IMR-90 (cell line): ENCODE measurements at regions not wholly inside any gene's neighbourhood (a gene's known extent, or its start where the extent isn't known, plus 50 kb on each side); places are given as distances from the start of the nearest gene placed in this dataset.
A peak's percentile ranks its signal among the peaks of the same experiment; 100 is the strongest.

Experiments
- POLR2A ChIP-seq: IDR thresholded peaks from 2 replicates; pipeline ENCODE4 v1.6.1; 2012; ENCODE audit warnings: mild to moderate bottlenecking, low read depth, low read length
- TF ChIP-seq, protein P1 (sequence below): fragments of 150-350 bp; IDR thresholded peaks from 2 replicates; pipeline ENCODE4 v1.6.1; 2016; ENCODE audit warnings: low read depth, mild to moderate bottlenecking, low read length, moderate library complexity, borderline replicate concordance
- TF ChIP-seq, protein P2 (sequence below): conservative IDR thresholded peaks from 2 replicates; pipeline ENCODE4 v1.5.1; 2012; ENCODE audit warnings: mild to moderate bottlenecking, low read depth, low read length, improper control_type of control experiment

DNA sequence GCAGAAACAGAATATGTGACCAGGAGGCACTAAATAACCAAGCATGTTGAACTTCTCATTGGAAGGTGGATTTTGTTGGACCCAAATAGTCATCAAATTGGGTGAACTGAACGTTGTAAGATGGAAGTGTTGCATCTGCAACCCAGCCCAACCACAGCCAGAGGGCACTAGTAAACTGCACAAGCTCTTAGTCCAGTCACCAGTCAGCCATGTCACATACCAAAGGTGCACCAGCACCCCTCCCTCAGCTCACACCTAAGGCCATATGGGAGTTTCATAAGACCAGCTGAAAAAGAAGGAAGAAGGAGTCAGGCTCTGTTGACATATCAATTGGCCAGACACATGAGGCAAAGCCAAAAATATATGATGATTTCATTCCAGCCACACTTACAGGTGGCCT is 481.7 kb upstream of the NR5A2 start:
- TF ChIP-seq, protein P1, sequence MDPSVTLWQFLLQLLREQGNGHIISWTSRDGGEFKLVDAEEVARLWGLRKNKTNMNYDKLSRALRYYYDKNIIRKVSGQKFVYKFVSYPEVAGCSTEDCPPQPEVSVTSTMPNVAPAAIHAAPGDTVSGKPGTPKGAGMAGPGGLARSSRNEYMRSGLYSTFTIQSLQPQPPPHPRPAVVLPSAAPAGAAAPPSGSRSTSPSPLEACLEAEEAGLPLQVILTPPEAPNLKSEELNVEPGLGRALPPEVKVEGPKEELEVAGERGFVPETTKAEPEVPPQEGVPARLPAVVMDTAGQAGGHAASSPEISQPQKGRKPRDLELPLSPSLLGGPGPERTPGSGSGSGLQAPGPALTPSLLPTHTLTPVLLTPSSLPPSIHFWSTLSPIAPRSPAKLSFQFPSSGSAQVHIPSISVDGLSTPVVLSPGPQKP, result no peak
- TF ChIP-seq, protein P2, sequence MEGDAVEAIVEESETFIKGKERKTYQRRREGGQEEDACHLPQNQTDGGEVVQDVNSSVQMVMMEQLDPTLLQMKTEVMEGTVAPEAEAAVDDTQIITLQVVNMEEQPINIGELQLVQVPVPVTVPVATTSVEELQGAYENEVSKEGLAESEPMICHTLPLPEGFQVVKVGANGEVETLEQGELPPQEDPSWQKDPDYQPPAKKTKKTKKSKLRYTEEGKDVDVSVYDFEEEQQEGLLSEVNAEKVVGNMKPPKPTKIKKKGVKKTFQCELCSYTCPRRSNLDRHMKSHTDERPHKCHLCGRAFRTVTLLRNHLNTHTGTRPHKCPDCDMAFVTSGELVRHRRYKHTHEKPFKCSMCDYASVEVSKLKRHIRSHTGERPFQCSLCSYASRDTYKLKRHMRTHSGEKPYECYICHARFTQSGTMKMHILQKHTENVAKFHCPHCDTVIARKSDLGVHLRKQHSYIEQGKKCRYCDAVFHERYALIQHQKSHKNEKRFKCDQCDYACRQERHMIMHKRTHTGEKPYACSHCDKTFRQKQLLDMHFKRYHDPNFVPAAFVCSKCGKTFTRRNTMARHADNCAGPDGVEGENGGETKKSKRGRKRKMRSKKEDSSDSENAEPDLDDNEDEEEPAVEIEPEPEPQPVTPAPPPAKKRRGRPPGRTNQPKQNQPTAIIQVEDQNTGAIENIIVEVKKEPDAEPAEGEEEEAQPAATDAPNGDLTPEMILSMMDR, result 0 out of 2 replicates have a peak, but pooled peaks have one; percentile 9
- no peak for TF ChIP-seq POLR2A
